ENCODE measurements at regions not wholly inside any gene's neighbourhood (a gene's known extent, or its start where the extent isn't known, plus 50 kb on each side); places are given as distances from the start of the nearest gene placed in this dataset.
A peak's percentile ranks its signal among the peaks of the same experiment; 100 is the strongest.

GRCh38 chr7:38070718-38071117 is 107.3 kb upstream of the STARD3NL start:
- Histone ChIP-seq H3K4me1 (no peaks in the 10 kb centered on the region), H3K27ac (no peak overlapping the region), H3K9me3 (no peaks in the 10 kb centered on the region), H3K36me3 (no peaks in the 10 kb centered on the region), H3K27me3 (ENCODE audit: low read depth) (no peaks in the 10 kb centered on the region), H3K4me3 (no peak overlapping the region)
- DNase-seq (no peak), ATAC-seq (no peak)
- intact Hi-C loops (cut with DNase I) = no loop called here
- peak; percentile 41 for TF ChIP-seq CTCF (IDR thresholded peaks at IDR 0.05)

DNA sequence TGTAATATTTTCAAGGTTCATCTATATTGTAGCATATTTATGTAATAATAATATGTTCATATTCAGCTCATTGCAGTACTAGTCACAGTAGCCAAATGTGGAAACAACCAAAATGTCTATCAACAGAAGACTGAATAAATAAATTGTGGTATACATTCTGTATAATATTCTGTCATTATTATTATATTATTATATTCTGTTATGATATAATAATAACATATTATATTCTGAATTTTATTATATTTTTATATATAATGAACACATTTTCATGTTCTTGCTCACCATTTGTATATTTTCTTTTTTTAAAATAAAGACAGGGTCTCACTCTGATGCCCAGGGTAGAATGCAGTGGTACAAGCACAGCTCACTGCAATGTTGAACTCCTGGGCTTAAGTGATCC is 91.2 kb upstream of the STARD3NL start:
- no peaks in the 10 kb centered on the region for H3K4me1 ChIP-seq
- no peak for ATAC-seq
- H3K9me3 ChIP-seq = no peaks in the 10 kb centered on the region
- intact Hi-C loops (cut with DNase I) = no loop called here
- no peak for TF ChIP-seq CTCF (IDR thresholded peaks at IDR 0.05)
- no peaks in the 10 kb centered on the region for H3K36me3 ChIP-seq
- no peak overlapping the region for H3K4me3 ChIP-seq
- H3K27me3 ChIP-seq (ENCODE audit: low read depth) = no peaks in the 10 kb centered on the region
- no peak for DNase-seq
- no peak overlapping the region for H3K27ac ChIP-seq

DNA sequence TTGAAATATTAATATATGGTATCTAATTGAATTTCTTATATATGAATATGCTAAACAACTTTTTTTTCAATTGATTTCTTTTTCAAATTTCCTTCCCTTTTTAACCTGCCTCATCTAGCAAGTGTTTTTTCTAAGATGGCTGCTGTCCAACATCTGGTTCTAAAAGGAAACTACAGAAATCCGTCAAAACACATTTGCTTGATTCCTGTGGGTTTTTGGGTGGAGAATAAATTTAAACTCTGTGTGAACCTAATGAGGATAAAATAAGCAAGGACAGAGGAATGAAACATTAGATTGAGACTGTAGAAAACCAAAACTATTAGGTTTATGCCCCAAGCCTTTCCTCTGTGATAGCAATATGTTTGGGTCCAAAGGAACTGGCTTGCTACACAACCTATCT is 75.5 kb upstream of the STARD3NL start:
- Histone ChIP-seq H3K27me3 (ENCODE audit: low read depth) (no peaks in the 10 kb centered on the region), H3K4me1 (no peaks in the 10 kb centered on the region), H3K4me3 (no peak overlapping the region), H3K9me3 (no peaks in the 10 kb centered on the region), H3K27ac (no peak overlapping the region), H3K36me3 (no peaks in the 10 kb centered on the region)
- intact Hi-C loops (cut with DNase I) = no loop called here
- no peak for TF ChIP-seq CTCF (IDR thresholded peaks at IDR 0.05)
- DNase-seq (no peak), ATAC-seq (no peak)

- Histone ChIP-seq H3K27me3 (ENCODE audit: low read depth) (no peaks in the 10 kb centered on the region), H3K4me1 (no peaks in the 10 kb centered on the region), H3K36me3 (no peaks in the 10 kb centered on the region), H3K27ac (no peak overlapping the region), H3K4me3 (no peak overlapping the region), H3K9me3 (no peaks in the 10 kb centered on the region)
- DNase-seq = no peak
- TF ChIP-seq CTCF (IDR thresholded peaks at IDR 0.05) = peak; percentile 61
- intact Hi-C loops (cut with DNase I) = loop anchor here (5.0 kb wide), 1 partner anchor 116 kb away; no protein-coding TSS in a partner anchor
- ATAC-seq = peak; percentile 70 to 83
These were observed 72.1 kb upstream of the STARD3NL start for GRCh38 chr7:38105874-38106483.

- no peaks in the 10 kb centered on the region for H3K36me3 ChIP-seq
- no peaks in the 10 kb centered on the region for H3K4me1 ChIP-seq
- H3K4me3 ChIP-seq = no peak overlapping the region
- no peak overlapping the region for H3K27ac ChIP-seq
- peak; percentile 90 to 92 for ATAC-seq
- peak; percentile 77 for TF ChIP-seq CTCF (IDR thresholded peaks at IDR 0.05)
- H3K27me3 ChIP-seq (ENCODE audit: low read depth) = no peaks in the 10 kb centered on the region
- no peaks in the 10 kb centered on the region for H3K9me3 ChIP-seq
- peak; percentile 50 for DNase-seq
- intact Hi-C loops (cut with DNase I) = loop anchor here (5.0 kb wide), 1 partner anchor 115 kb away; no protein-coding TSS in a partner anchor
These were observed 70.6 kb upstream of the STARD3NL start for GRCh38 chr7:38107486-38107893.

All from lower lobe of right lung (tissue), 2 donors.